ENCODE measurements at regions not wholly inside any gene's neighbourhood (a gene's known extent, or its start where the extent isn't known, plus 50 kb on each side); places are given as distances from the start of the nearest gene placed in this dataset.

DNA sequence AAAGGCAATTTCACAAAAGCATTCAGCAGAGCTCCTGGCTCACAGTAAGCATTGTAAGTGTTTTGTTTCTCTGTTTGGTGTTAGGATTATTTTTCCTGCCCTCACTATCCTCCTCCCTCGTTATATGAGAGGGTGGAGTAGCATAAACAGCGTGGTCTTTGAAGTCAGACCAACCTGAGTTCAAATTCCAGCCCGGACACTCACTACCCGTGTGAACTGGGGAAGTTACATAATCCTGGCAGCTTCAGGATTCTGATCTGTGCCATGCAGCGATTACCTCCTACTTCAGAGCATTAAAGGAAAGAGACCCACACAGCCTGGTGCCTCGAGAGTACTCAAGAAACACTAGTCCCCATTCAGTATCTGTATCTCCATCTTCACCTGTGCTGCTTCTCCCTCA, 386.5 kb downstream of the INHBA start:
- no peak for DNase-seq (ENCODE audit: low spot score)
- no peak for TF ChIP-seq CTCF (IDR thresholded peaks at IDR 0.05; ENCODE audit: extremely low read depth, insufficient read depth, missing control alignments)
- in situ Hi-C loops (cut with MboI; ENCODE audit: low pct_unique_long_range_greater_than_20kb, low sequenced_read_pairs, unreplicated experiment) = no loop called here

DNA sequence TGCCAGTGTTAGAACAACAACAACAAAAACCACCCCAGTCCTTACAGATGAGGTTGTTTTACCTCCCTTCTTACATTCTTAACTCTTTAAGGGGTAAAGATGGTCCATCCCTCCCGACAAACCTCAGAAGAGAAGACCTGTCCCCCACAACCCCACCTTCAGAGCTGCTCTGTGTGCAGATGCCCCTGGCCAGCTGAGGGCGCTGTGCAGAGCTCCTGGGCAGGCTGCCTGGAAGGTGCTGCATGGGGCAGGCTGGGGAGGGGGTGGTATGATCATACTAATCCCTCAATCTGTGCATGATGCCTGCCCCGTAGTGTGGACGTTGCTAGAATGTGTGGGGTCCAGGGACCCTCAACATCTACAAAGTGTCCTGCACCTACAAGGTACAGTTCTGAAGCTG, 387.1 kb downstream of the INHBA start:
- TF ChIP-seq CTCF (IDR thresholded peaks at IDR 0.05; ENCODE audit: extremely low read depth, insufficient read depth, missing control alignments) = no peak
- no peak for DNase-seq (ENCODE audit: low spot score)
- in situ Hi-C loops (cut with MboI; ENCODE audit: low pct_unique_long_range_greater_than_20kb, low sequenced_read_pairs, unreplicated experiment) = no loop called here

DNA sequence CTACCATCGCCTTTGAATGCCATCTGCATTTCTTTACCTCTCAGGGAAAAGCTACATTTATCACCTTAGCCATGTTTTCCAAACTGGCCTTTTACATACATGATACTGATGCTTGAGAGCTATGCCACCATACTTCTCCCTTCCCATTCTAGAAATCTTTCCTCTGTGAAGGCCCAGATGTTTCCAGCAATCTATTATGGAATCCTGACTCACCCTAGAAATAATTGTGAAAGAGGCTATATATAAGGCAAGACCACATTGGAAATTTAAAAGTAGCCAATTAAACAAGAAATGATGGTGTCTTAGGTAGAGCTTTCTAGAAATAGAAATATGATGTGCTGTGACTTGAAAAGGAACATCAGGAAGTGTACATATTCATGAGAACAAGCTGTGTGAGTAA, 389.7 kb downstream of the INHBA start:
- no peak for TF ChIP-seq CTCF (IDR thresholded peaks at IDR 0.05; ENCODE audit: extremely low read depth, insufficient read depth, missing control alignments)
- in situ Hi-C loops (cut with MboI; ENCODE audit: low pct_unique_long_range_greater_than_20kb, low sequenced_read_pairs, unreplicated experiment) = no loop called here
- DNase-seq (ENCODE audit: low spot score) = no peak

GRCh38 chr7:41312235-41312634, 390.7 kb downstream of the INHBA start:
- TF ChIP-seq CTCF (IDR thresholded peaks at IDR 0.05; ENCODE audit: extremely low read depth, insufficient read depth, missing control alignments) = no peak
- in situ Hi-C loops (cut with MboI; ENCODE audit: low pct_unique_long_range_greater_than_20kb, low sequenced_read_pairs, unreplicated experiment) = no loop called here
- DNase-seq (ENCODE audit: low spot score) = no peak

DNA sequence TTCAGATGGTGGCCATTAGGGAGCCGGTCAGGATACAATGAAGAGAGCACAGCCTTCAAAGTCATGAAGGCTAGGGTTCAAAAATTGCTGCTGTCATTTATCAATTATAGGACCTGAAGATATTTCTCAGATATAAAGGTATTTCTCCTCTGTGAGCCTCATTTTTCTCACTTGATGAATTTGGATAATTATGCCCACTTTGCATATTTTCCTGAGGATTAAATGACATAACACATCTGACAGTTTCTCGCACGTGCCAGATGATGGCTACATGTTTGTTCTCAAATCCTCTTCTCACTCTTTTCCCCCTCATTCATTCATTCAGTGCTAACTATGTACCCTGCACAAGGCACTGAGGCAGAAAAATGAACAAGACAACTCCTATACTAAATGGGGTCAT, 391.6 kb downstream of the INHBA start:
- TF ChIP-seq CTCF (IDR thresholded peaks at IDR 0.05; ENCODE audit: extremely low read depth, insufficient read depth, missing control alignments) = no peak
- no peak for DNase-seq (ENCODE audit: low spot score)
- in situ Hi-C loops (cut with MboI; ENCODE audit: low pct_unique_long_range_greater_than_20kb, low sequenced_read_pairs, unreplicated experiment) = no loop called here

- DNase-seq (ENCODE audit: low spot score) = no peak
- no peak for TF ChIP-seq CTCF (IDR thresholded peaks at IDR 0.05; ENCODE audit: extremely low read depth, insufficient read depth, missing control alignments)
- in situ Hi-C loops (cut with MboI; ENCODE audit: low pct_unique_long_range_greater_than_20kb, low sequenced_read_pairs, unreplicated experiment) = no loop called here
These were observed 396.4 kb downstream of the INHBA start for GRCh38 chr7:41306486-41306885.

DNA sequence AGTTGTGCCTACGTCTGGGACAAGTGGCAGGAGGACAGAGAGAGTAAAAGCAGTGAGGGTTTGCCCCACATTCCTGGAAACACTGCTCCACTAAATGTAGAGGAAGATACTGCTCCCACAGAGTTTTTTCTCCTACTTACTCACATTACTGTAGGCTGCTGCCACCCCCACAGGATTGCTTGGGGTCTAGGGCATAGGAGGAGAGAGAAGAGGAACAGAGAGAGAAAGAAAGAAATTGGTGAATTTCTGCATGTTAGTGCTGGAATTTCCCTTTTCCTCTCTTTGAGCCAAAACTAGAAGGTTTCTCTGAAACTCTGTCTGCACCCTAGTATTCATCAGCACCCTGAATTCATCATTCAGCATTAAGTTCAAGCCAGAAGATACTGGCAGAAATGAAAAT, 397.9 kb downstream of the INHBA start:
- DNase-seq (ENCODE audit: low spot score) = no peak
- in situ Hi-C loops (cut with MboI; ENCODE audit: low pct_unique_long_range_greater_than_20kb, low sequenced_read_pairs, unreplicated experiment) = no loop called here
- TF ChIP-seq CTCF (IDR thresholded peaks at IDR 0.05; ENCODE audit: extremely low read depth, insufficient read depth, missing control alignments) = no peak
